ENCODE measurements at regions not wholly inside any gene's neighbourhood (a gene's known extent, or its start where the extent isn't known, plus 50 kb on each side); places are given as distances from the start of the nearest gene placed in this dataset.
"Not testable (repeated sequence)": the region's sequence is repeated elsewhere in the genome, so short reads cannot be mapped to it uniquely, and the experiment has no call there.

DNA sequence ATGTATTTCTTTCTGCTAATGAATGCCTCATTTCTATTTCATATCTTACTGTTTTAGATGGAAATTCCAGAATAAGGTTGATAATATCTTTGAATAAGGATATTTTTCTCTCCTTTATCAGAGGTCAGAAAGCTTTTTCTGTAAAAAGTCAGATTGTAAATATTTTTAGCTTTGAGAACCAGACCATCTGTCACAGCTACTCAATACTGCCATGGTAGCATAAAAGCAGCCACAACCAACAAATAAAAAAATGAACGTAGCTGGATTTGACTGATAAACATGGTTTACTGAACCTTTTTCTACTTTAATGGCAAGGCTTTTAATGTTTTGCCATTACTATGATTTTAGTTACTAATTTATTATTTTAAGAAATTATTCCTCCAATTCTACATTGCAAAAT lies 217.4 kb upstream of the COX10 start:
- H3K36me3 ChIP-seq (ENCODE audit: insufficient read depth in 1 of 2, low read depth in 1 of 2), result no peaks in the 10 kb centered on the region
- no peak overlapping the region for H3K27ac ChIP-seq
- H3K9me3 ChIP-seq, result no peaks in the 10 kb centered on the region
- no peak for DNase-seq
- no peaks in the 10 kb centered on the region for H3K4me1 ChIP-seq
- no peak for ATAC-seq
- 20 to 45% (median 42%) methylated on average over 1 of the region's 1 CpG for WGBS, 3 donors
- TF ChIP-seq, protein P1, sequence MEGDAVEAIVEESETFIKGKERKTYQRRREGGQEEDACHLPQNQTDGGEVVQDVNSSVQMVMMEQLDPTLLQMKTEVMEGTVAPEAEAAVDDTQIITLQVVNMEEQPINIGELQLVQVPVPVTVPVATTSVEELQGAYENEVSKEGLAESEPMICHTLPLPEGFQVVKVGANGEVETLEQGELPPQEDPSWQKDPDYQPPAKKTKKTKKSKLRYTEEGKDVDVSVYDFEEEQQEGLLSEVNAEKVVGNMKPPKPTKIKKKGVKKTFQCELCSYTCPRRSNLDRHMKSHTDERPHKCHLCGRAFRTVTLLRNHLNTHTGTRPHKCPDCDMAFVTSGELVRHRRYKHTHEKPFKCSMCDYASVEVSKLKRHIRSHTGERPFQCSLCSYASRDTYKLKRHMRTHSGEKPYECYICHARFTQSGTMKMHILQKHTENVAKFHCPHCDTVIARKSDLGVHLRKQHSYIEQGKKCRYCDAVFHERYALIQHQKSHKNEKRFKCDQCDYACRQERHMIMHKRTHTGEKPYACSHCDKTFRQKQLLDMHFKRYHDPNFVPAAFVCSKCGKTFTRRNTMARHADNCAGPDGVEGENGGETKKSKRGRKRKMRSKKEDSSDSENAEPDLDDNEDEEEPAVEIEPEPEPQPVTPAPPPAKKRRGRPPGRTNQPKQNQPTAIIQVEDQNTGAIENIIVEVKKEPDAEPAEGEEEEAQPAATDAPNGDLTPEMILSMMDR (IDR thresholded peaks at IDR 0.05), result no peak
- intact Hi-C loops (cut with DNase I), result no loop called here
- no peaks in the 10 kb centered on the region for H3K27me3 ChIP-seq (ENCODE audit: insufficient read depth in 3 of 3, low read length in 2 of 3)
- no peak overlapping the region for H3K4me3 ChIP-seq

DNA sequence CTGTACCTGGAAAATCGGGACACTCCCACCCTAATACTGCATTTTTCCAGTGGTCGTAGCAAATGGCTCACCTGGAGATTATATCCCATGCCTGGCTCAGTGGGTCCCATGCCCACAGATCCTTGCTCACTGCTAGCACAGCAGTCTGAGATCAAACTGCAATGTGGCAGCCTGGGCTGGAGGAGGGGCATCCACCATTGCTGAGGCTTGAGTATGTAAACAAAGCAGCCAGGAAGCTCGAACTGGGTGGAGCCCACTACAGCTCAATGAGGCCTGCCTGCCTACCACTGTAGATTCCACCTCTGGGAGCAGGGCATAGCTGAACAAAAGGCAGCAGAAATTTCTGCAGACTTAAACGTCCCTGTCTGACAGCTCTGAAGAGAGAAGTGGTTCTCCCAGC lies 213.6 kb upstream of the COX10 start:
- H3K9me3 ChIP-seq, result not testable (repeated sequence)

DNA sequence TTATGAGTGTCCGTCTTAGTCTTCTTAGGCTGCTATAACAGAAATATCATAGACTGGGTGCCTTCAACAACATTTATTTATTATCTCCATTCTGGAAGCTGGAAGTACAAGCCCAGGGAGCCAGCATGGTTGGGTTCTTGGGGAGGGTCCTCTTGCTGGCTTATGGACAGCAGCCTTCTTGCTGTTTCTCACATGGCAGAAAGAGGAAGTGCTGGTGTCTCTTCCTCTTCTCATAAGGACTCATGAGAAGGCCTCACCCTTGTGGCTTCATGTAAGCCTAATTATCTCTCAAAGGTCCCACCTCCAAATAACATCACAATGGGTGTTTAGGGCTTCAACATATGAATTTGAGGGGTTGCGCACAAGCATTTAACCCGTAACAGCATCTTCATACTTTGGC lies 207.0 kb upstream of the COX10 start:
- TF ChIP-seq, protein P1 (IDR thresholded peaks at IDR 0.05), result no peak
- Histone ChIP-seq H3K27ac (no peak overlapping the region), H3K9me3 (no peaks in the 10 kb centered on the region), H3K36me3 (ENCODE audit: insufficient read depth in 1 of 2, low read depth in 1 of 2) (no peaks in the 10 kb centered on the region), H3K4me3 (no peak overlapping the region), H3K4me1 (no peaks in the 10 kb centered on the region), H3K27me3 (ENCODE audit: insufficient read depth in 3 of 3, low read length in 2 of 3) (no peaks in the 10 kb centered on the region)
- ATAC-seq, result no peak
- DNase-seq, result no peak
- WGBS, 3 donors, result 95 to 97% (median 96%) methylated on average over 3 of the region's 3 CpGs
- intact Hi-C loops (cut with DNase I), result no loop called here

More for the DNA sequence above, 213.6 kb upstream of the COX10 start:
- intact Hi-C loops (cut with DNase I); H3K27ac ChIP-seq; ATAC-seq; H3K36me3 ChIP-seq (ENCODE audit: insufficient read depth in 1 of 2, low read depth in 1 of 2); H3K4me3 ChIP-seq; H3K4me1 ChIP-seq; DNase-seq; H3K27me3 ChIP-seq (ENCODE audit: insufficient read depth in 3 of 3, low read length in 2 of 3): not testable (repeated sequence)
- 79 to 84% (median 82%) methylated on average over 4 of the region's 4 CpGs for WGBS, 3 donors

DNA sequence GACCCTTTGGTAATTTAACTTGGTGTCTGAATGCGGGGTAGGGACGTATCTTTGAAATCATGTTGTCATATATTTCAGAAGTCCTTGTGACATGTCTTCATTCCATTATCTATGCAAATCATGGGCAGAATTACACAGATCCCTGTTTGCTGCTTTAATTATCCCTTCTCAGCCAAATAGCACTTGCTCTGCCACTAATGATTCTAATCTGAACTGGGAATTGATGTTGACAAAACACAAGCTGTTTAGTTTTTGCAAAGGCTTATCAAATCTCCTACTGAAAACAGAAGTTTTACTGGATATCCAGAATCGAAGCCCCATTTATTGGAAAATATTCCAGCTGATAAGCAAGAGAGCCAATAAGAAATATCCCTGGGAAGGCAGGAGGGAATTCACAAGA lies 205.9 kb upstream of the COX10 start:
- 88 to 89% (median 88%) methylated on average over 3 of the region's 3 CpGs for WGBS, 3 donors
- H3K27ac ChIP-seq, result no peak overlapping the region
- ATAC-seq (no peak), DNase-seq (no peak)
- H3K4me1 ChIP-seq, result no peaks in the 10 kb centered on the region
- no peaks in the 10 kb centered on the region for H3K27me3 ChIP-seq (ENCODE audit: insufficient read depth in 3 of 3, low read length in 2 of 3)
- TF ChIP-seq, protein P1 (IDR thresholded peaks at IDR 0.05), result no peak
- no peaks in the 10 kb centered on the region for H3K9me3 ChIP-seq
- intact Hi-C loops (cut with DNase I), result no loop called here
- H3K4me3 ChIP-seq, result no peak overlapping the region
- no peaks in the 10 kb centered on the region for H3K36me3 ChIP-seq (ENCODE audit: insufficient read depth in 1 of 2, low read depth in 1 of 2)

DNA sequence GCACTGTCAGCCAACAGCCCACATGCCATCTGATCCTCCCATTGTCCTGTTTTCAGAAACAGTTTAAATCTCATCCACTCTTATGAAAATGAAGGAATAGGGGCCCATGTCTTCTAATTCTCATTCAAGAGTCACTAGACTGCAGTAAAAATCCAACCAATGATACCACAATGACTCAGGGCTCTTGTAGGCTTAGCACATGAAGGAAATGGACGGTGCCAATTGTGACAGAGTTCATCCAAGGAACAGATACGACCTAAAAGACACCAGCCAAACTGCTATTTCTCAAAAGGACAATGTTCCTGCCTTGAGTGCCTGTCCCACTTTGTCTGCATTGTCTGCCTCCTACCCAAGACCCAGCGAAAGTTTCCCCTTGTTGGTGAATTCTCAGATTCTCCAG lies 204.8 kb upstream of the COX10 start:
- no peak overlapping the region for H3K4me3 ChIP-seq
- no peaks in the 10 kb centered on the region for H3K36me3 ChIP-seq (ENCODE audit: insufficient read depth in 1 of 2, low read depth in 1 of 2)
- intact Hi-C loops (cut with DNase I), result no loop called here
- H3K27me3 ChIP-seq (ENCODE audit: insufficient read depth in 3 of 3, low read length in 2 of 3), result no peaks in the 10 kb centered on the region
- no peaks in the 10 kb centered on the region for H3K9me3 ChIP-seq
- no peak overlapping the region for H3K27ac ChIP-seq
- H3K4me1 ChIP-seq, result no peaks in the 10 kb centered on the region
- 61 to 64% (median 63%) methylated on average over 3 of the region's 3 CpGs for WGBS, 3 donors
- TF ChIP-seq, protein P1 (IDR thresholded peaks at IDR 0.05), result no peak
- DNase-seq (no peak), ATAC-seq (no peak)

Measured in psoas muscle (tissue), 7 donors.